GM21526 (cell line): ENCODE measurements at regions not wholly inside any gene's neighbourhood (a gene's known extent, or its start where the extent isn't known, plus 50 kb on each side); places are given as distances from the start of the nearest gene placed in this dataset.

Experiments used
- ATAC-seq: cut with Tn5 transposase; IDR thresholded peaks from one replicate; pipeline ENCODE4 v1.9.1; 2021; ENCODE audit warnings: moderate library complexity; ENCODE audit not compliant: unreplicated experiment, low FRiP score

DNA sequence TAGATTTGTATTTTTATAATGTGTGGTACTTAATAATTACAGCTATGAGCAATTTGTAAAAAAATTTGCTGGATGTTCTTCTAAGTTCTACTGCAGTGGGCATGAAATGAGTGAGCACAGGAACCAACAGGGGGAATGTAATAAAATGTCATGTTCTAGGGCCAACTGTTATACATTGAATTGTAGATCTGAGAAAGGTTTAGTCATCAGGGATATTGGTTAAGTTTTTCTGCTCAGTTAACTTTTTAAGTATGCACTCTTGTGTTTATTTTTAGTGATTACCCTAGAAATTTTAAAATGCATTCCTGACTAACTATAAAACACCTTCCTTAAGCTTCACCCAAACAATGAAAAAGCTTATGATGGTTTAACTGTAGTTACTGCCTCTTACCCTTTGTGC, 101.8 kb downstream of the CAND1 start:
- no peak for ATAC-seq

DNA sequence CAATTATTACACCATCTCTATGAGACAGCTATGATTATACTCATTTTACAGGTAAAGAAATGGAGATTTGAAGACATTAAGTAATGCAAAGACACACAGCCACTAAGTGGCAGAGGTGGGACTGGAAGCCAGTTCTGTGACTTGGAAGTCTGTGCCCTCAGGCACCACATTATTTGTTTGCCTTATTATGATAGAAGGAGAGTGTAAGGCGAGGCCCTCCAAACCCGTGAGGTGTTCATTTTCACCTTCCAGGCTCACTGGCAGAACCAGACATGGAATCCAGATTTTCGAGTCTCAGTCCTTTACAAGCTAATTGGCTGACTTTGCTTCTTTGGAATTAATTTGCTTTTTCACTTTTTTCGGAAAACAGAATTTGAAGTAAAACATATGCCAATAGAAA, 107.9 kb downstream of the CAND1 start:
- no peak for ATAC-seq

DNA sequence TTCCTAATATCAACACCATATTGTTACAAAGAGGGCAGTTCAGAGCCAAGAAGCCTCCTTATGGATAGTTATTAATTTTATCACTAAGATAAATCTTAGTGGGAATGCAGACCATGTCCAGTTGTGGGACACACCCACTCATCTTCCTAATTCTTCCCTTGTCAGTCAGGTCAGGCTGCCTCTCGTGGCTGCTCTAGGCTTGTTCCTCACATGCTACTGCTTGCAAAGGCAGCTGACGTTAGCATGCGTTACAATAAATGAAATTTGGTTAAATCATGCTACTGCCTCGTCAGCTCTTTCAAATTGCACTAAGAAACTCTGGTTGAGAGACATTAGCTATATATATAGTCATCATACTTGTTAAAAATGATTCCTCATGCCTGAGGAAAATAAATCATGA, 108.4 kb downstream of the CAND1 start:
- ATAC-seq, result no peak

DNA sequence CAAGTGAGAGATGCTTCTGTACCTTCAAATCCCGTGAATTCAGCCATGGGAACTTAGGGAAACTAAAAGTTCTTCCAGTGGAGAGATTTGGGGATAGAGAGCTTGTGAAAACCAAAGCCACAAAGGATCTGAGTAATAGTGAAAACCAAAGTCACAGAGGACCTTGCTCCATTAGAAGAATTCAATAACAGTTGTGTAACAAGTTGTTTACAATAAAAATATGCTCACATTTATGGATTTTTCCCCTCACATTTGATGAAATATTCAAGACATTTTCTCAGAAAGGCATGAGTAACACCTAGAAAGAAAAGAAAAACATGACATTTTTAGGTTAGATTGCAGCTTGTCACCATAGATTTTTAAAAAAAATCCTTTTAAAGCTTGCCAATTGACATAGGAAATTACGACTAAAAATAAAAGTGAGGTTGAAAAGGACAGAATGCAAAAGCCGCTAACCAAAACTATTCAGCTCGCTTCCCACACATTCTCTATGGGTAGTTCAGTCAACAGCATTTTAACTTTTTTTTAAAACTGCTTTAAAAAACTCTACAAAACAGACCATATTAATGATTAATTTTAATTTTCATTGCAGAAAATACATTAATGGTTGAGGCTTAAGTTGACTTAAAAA, 113.2 kb downstream of the CAND1 start:
- ATAC-seq, result no peak

DNA sequence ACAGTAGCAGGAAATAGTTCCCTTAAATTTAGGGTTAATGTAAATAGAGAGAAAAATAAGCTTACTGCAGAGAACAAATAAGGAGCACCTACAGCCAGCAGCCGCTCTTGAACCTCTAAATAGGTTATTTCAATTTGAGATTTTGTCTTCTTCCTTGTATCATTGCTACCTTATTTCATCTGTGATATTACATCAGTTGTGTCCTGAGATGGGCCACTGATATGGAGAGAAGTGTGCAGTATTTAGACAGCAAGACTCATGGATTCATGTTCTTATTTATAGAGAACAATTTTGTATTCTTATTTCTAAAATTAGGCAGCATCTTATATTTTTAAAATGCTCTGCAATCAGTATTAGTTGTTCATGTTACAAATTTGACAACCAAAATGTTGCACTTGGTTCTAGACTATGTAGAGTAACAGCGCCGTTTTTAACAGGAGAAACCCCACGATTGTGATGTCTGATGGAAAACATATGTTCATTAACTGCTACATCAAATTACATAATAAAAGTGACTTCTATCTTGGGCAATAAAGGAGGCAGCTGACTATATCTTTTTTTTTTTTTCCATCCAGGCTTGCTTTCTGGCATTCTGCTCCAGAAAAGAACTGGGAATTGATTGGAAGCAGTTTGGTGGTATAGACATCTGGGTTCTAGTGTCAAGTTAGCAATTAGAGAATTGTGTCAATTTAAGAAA, 117.9 kb downstream of the CAND1 start:
- ATAC-seq, result no peak

DNA sequence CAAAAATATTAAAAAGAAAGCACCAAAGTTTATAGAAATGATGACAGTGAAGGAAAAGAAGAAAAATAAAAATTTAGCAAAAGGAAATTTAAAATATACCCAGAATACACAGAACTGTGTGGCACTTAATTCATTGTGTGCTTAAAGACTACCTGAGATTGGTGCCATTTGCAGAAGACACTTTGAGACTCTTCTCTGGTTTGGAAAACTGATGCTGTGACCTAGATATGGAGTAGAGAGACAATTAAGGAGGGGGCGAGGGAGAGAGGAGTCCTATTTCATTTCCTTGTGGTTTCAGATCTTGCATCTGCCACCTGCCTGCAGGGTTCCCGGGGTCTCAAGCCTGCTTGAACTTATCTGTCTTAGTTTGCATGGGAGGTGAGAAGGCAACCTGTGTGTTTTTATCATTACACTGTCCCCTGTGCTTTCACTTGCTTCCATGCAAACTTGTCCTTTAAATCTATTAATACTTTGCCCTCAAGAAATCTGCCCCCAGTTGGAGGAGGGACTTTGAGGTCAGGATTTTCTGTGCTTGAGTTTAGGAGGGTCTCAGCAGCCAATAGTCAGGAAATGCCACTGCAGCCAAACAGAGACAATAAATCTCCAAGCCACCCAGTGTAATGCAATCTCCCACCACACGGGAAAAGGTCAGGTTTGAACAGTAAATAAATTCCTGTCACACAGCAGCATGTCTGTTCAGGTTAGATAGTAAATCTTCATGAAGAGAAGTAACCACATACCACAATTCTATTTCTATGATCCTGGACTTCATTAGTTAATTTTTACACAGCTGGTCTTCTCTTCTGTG, 119.4 kb downstream of the CAND1 start:
- no peak for ATAC-seq

DNA sequence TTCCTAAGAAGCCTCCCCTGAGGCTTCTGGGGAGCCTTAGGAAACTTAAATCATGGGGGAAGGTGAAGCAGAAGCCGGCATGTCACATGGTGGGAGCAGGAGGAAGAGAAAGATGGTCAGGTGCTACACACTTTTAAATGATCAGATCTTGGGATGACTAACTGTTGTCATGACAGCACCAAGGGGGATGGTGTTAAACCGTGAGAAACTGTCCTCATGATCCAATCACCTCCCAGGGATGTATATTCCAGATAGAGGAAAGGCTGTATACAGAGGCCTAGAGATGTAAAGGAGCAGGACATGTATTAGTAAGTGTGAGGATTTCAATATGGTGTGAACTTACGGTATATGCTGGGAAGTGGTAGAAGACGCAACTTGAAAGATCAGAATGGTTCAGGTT, 121.1 kb downstream of the CAND1 start:
- no peak for ATAC-seq

DNA sequence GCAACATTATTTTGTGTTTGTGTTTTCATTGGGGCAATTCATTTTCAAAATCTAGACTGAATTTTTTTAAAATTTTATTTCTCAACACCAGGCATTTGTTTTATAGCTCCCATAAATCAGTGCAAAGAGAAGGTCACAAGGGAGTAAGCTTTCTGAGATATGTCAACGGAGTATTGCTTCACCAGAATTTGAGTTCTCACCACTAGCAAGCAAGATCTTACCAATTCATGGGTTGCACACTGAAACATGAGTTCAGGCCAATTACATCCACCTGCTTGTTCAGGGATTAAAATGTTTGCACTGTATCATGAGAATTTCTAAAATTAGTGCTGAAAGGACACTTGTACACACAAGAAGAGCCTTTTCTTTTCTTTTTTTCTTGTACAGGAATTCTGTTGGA, 121.9 kb downstream of the CAND1 start:
- no peak for ATAC-seq

DNA sequence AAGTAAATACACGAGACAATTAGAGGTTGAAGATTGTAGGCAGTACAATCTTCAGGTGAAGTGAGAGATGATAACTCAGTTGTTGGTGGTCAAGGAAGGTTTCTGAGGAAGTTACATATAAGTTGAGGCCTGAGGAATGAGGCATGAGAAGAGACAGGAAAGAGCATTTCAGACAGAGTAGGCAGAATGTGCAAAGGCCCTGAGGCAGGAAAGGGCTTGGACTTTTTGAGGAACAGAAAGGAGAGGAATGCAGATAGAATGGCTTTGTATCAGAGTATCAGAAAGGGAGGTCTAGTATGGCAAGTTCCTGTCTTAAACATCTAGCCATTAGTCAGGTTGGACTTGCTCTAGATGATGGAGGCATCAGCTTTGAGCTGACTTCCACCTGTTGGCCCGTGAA, 122.5 kb downstream of the CAND1 start:
- ATAC-seq, result no peak

DNA sequence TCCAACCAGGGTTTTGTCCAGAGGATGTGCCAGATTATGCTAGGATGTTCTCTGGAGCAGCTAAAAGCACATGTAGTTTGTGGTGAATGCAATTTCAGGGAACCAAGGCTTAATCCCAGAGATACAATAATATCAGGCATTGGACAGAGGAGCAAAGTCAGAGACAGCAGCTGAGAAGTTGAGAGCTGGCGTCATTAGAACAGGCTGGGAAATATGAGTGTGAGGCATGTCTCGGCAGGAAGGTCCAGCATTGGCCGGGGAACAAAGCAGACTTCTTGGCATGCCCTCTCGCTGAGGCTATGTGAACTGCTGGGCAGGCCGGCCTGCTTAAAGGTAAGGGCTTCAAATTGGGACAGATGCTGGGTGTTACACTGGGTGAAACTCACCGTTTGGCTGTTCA, 125.4 kb downstream of the CAND1 start:
- no peak for ATAC-seq

DNA sequence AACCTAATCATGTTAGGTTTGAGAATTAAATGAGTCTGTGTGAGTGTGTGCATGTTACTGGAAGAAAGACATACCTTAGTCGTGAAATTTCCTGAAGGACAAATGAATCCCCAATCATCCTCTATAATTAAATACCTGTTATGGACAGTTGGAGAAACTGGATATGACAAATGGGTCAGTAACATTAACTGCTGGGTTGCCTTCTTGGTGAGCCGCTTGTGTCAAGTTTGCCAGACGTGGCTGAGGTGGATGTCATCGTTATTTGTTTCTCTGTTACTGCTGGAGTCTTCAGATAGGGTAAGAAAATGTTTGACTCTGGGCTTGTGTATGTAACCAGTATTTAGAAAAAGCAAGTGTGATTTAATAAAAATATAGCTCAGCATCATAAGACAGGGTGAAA, 131.6 kb downstream of the CAND1 start:
- no peak for ATAC-seq

DNA sequence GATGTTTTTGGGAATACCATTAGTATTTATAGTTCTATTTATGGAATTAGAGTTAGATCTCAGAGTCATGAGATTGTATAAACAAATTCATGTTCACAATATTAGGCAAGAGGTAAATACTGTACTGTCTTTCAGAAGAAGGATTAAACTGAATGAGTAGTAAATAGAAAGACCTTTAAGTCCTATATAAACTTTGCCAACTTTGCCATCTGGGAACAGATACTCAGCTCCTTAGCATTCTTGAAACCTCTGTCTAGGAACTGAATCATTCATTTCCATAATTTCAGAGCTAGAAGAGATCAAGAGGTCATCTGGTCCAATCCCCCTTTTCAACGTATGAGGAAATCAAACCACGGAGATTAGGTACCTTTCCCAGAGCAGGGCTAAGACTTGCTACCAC, 141.1 kb downstream of the CAND1 start:
- no peak for ATAC-seq

DNA sequence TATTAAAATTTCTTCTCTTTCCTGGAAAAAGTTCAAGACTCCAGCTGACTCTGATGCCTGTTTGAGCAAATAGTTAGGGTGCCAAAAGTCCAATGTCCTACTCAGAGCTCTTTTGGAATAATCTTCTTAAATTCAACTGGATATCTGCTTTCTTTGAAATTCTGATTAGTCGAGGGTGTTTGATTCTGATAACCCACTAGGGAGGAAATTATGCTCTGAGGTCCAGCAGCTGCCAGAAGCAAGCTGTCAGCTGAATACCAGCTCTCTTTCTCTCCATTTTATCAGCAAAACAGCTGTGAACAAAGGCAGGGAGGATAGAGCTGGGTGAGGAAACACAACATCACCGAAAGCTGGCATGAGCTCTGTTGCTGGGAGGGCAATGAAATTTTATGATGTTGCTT, 141.5 kb downstream of the CAND1 start:
- no peak for ATAC-seq

DNA sequence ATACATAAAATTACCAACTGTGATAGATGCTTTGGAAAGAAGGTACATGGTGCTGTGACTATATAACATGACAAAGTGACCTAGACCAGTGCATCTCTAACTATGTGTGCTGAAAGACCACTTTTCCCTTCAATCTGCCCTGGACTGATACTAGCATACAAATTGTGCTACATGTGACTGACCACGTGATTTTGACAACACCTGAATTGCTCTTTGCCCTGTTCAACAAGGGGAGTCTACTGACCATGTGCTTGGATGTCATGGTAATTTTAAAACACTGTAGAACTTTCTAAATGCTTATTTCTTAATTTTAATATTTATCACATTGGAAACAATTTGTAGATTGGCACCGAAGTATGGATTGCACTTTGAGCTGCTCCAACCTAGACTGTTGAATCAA, 142.4 kb downstream of the CAND1 start:
- ATAC-seq, result no peak

DNA sequence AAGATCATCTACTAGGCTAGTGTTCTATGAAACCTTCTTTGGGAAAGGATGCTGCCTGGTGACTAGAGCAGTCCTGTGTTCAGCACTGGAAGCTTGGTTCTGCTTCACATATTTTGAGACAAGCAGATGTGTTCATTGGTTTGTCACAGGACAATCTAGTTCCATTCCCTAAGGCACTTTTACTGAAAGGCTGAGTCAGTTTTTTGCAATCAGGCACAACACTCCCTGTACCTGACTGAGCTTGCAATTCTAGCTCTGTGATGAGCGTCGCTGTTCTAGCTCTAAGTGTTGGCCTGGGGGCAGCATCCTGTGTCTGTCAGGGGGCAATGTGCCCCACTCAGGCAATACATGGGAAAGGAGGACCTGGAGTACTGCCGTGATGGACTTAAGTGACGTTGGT, 144.4 kb downstream of the CAND1 start:
- ATAC-seq, result no peak

DNA sequence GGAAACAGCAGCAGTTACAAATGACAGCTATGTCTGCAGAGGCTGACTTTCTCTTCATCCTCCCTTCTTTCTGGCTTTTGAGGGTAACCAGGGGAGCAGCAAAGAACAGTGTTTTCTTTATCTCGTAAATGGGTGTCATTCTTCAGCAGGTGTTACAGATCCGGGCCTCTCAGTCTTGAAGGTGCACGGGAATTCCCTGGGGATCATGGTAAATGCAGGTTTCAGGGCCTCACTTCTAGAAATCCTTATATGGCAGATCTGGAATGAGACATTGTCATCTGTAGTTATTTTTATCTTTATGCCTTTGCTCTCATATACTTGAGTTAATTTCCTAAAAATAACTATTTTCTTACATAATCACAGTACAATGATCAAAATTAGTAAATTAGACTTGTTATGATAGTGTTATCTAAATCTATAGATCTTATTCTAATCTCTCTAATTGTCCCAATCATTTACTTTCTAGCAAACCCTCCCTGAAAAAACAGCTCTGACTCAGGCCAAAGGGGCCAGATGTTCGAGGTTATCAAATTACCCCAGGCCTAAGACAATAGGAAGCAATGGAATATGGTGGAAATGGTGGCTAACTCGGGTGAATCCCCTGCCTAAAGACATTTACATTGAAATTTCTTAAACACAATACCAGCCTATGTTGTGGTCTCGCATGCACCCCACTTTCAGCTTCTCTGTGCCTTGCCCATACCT, 145.0 kb downstream of the CAND1 start:
- no peak for ATAC-seq

DNA sequence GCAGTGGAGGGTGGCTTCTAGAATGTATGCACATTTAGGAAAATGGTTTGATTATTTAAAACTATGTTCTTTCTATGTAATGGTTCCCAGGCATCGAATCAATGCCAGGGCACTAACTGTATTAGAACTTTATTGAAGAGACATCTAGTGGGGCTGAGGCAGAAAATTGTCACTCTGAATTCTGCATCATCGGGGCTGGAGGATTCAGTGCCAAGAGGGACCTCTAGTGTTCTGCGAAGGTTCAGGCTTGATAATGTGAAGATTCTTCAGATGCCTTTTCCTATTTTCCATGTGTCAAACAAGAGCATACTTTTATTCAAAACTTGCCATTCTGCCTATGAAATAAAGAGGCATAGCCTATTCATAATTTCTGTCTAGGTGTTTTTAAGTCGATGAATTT, 146.3 kb downstream of the CAND1 start:
- ATAC-seq, result no peak

DNA sequence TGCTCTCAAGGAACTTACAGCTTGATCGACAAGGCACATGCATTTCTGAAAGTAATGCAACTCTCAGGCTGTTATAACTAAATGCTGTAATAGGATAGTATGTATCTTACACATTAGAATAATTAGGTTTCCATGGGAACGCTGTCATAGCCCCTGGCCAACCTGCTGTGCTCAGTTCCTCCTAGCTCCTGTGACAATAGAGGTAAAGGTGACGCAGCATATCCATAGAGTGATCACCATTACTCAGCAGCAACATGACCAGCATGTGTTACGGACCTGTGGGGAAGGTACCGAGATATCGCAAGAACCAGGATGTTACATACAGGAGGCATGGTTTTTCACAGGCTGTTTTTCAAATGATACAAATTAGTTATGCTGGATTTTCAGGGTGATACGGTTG, 150.7 kb downstream of the CAND1 start:
- ATAC-seq, result no peak

DNA sequence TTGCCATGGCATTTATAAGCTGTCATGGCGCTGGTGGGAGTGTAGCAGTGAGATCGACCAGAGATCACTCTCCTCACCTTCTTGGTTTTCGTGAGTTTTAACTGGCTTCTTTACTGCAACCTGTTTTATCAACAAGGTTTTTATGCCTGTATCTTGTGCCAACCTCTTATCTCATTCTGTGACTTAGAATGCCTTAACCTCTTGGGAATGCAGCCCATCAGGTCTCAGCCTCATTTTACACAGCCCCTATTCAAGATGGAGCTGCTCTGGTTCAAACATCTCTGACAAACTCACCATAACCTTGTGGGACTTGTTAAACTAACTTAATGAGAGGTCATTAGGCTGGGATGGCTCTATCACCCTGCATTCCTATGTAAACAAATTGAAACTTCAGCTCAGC, 151.3 kb downstream of the CAND1 start:
- no peak for ATAC-seq

DNA sequence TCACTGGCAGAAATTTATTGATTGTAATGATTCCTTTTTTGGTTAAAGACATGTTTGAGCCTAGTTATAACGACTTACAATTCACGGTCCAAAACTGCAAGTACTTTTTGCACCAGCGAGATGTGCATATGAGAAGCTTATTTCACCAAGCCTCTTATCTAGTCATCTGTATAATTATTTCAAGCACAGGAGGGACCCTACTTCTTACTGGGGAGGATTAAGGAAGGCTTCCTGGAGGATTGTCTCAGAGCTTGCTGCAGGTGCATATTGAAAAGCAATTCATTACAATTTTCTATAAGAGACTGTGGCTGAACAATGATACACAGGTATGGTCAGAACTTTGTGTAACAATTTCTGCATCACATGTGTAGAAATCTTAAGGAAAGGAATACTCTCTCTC, 152.9 kb downstream of the CAND1 start:
- ATAC-seq, result no peak

DNA sequence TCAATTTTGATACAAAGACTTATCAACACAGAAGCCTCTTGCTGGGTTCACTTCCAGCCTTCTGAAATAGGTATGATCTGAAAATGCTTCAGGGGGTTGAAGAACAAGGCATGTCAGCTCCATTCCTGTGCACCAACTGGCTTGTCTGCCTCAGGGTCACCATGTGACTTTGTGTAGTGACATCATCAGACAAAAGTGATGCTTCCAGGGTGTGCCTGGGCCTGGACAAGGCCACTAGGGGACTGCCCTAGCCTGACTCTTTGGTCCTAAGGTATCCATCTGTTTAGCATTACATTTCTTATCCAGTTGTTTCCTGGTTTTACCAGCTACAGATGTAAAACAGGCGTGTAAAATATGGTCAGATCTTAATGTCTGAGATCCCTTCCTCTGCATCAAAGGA, 155.6 kb downstream of the CAND1 start:
- no peak for ATAC-seq
